ENCODE measurements at regions not wholly inside any gene's neighbourhood (a gene's known extent, or its start where the extent isn't known, plus 50 kb on each side); places are given as distances from the start of the nearest gene placed in this dataset.
"Not testable (repeated sequence)": the region's sequence is repeated elsewhere in the genome, so short reads cannot be mapped to it uniquely, and the experiment has no call there.

DNA sequence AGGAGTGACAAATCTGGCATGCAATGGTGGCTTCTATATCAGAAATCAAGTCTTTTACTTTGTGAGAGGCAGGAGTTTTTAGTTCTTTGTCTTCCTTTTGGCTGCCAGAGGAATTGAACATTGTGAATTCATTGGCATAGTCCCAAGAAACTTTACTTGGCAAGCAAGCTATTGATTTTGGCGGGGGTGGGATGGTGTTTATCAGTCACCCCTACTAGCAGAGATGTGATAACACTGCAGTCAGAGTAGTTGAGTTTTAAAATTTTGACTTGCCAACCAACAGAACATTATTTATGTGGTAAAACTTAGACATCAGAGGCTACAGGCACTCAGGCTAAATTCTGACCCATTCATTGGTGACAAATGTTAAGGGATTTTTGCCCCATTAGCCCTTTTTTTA lies 129.2 kb downstream of the FAM72B start:
- not testable (repeated sequence) for DNase-seq

DNA sequence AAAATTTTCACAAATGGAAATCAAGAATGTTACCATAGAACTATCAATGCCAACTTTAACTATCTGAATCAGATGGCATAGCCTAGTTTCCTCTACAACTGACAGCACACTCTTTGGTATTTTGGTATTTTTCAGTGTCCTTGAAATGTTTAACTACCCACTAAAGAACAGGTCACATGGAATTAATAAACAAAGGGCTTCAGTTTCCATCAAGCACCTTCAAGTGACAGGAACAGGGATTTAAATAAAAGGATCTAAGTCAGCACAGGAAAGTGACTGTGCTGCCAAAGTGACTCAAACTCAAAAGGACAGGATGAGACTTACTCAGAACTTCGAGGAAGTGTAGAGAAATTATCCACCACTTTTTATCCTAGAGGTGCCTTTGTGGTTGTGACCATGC lies 117.2 kb downstream of the FAM72B start:
- not testable (repeated sequence) for DNase-seq

DNA sequence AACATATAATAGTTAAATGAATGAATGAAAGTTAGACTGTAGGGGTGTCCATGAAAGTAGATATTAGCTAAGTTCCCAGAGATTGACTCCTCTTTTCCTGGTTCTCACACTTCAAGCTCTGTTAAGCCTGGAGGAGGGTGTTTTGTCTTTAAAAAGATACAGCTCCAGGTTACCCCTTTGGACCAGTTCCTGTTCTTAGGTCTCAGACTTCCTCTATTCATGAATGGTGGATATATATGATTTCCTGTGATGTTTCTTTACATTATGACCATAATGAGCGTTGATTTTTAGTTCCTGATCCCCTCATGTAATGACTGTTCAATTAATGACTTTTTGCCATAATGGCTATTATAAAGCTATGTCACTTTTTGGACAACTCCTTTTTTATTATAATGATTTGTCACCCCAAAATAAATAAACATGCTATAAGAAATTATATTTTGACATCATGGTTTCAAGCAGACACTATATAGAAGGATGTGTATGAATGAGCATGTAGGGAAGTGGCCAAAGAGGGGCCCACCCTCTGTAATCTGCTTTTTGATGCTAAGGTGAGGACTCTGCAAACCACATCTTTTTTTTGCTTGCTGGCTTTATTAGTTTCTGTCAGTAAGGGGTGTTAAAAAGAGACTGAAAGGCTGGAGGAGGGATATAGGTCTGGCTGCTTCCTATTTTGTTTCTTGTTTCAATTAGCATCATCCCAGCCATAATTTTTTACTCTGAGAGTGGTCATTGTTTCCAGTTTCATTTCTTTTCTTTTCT lies 115.2 kb downstream of the FAM72B start:
- DNase-seq, result not testable (repeated sequence)

DNA sequence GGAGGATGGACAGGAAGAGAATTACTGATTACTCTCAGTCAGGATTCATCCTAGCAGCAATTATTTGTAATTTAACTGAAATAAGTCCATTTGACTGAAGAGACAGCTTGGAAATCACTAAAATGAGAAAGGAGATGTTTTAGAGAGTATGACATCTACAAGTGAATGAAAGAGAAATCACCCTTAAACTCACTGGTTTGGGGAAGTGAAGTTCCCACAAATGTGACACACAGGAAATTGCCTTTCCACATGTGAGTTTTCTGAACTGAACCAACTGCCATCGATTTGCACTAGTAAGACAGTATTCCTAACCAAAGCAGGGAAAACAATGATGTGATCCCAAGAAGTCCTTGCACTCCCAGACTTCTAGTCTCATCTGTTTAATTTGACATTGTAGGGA lies 110.3 kb downstream of the FAM72B start:
- not testable (repeated sequence) for DNase-seq

- not testable (repeated sequence) for DNase-seq
Measured at GRCh38 chr1:121075254-121075805, 108.8 kb downstream of the FAM72B start.

DNA sequence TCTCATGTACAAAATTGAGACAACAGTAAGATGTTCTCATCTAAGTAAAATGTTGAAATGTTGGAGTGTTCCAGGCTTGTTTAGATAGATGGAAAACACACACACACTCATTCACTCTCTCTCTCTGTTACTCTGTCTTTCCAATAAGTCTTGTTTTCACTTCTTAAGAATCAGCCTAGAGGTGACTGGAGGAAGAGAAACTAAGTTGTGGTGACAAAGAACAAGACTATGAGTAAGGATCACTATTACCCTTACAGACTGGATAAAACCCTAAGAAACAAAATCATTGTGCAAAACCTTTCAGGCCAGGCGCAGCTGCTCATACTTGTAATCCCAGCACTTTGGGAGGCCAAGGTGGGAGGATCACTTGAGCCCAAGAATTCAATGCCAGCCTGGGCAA lies 107.5 kb downstream of the FAM72B start:
- not testable (repeated sequence) for DNase-seq

DNA sequence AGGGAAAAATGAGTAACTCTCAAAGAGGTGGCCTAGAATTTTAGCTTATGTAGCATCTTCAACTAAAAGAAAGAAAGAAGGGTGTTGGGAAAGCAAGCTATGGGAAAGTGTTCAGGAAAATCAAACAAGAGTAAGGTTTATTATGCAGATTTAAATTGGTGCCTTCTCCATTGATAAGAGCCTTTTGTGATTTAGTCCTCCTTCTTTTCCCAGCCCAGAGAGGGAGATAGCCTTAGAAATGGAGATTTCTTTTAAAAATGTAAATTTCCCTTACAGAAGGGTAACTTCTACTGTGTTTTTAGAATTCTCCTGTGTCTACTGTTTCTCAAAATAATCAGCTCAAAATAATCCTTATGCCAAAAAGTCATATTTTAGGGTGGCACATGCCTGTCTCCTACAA lies 104.5 kb downstream of the FAM72B start:
- not testable (repeated sequence) for DNase-seq

GRCh38 chr1:121080197-121080903 lies 103.8 kb downstream of the FAM72B start:
- not testable (repeated sequence) for DNase-seq

DNA sequence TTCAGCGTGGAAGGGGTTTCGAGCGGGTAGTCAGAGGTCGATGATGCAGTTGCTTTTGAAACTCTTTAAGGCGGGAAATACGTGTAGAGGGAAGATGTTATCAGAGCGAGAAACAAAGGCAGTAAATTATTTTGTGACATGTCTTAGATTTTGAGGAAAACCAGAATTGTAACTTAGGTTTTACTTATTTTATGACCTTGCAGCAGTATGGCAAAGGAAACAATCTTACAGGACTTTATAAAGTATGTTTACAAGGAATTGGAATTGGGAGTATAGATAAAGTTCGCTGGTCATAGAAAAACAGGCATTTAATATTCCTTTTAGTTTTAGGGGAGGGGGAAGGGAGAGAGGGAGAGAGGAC lies 103.3 kb downstream of the FAM72B start:
- DNase-seq, result not testable (repeated sequence)

DNA sequence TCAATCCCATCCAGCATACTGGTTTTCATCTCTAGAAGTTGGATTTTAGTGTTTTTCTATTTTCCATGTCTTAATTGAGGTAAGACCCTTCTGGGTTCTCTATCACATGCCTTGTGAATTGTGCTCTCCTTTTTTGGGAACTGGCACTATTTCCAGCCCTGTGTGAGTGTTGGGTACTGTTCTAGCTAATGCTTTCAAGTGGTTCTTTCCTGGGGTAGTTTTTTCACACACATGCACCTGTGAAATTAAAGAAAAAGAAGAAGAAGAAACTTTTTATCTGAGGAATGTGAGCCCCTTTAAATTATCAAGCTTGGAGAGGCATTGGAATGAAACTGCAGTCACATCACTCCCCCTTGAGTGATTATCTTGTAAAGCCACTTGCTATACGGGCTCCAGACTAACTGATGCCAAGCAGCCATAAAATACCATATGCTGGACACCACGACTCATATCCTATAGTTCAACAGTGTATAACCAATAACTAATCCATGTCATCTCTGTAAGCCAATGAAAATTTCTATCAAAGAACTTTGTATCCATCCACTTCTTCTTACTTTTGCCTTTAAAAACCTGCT lies 102.4 kb downstream of the FAM72B start:
- DNase-seq, result not testable (repeated sequence)

- DNase-seq, result not testable (repeated sequence)
Measured at GRCh38 chr1:121082995-121083394, 101.1 kb downstream of the FAM72B start.

- not testable (repeated sequence) for DNase-seq
Measured at GRCh38 chr1:121086249-121086648, 97.9 kb downstream of the FAM72B start.

DNA sequence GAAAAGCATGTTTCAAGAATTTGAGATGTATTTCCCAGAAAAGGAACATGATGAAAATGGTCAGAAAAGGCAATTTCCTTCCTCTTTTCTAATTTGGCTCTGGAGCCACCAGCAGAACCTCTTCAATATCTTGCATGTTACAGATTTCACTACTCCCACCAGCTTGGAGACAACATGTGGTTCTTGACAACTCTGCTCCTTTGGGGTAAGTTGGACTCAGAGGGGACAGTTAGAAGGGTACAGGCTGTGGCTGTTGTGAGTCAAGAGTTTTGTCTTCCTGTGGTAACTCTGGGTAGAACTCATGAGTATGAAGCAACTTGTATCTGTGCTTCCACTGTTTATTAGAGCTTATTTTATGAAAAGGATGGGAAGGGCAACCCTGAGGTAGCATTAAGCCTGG lies 96.9 kb downstream of the FAM72B start:
- not testable (repeated sequence) for DNase-seq

DNA sequence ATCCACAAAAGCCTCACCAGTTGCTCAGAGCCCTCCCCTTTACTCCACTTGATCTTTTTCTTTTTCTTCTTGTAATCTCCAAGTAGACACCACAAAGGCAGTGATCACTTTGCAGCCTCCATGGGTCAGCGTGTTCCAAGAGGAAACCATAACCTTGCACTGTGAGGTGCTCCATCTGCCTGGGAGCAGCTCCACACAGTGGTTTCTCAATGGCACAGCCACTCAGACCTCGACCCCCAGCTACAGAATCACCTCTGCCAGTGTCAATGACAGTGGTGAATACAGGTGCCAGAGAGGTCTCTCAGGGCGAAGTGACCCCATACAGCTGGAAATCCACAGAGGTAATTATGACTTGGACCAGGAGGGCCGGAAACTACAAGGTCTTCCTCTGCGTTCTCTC lies 95.6 kb downstream of the FAM72B start:
- not testable (repeated sequence) for DNase-seq

DNA sequence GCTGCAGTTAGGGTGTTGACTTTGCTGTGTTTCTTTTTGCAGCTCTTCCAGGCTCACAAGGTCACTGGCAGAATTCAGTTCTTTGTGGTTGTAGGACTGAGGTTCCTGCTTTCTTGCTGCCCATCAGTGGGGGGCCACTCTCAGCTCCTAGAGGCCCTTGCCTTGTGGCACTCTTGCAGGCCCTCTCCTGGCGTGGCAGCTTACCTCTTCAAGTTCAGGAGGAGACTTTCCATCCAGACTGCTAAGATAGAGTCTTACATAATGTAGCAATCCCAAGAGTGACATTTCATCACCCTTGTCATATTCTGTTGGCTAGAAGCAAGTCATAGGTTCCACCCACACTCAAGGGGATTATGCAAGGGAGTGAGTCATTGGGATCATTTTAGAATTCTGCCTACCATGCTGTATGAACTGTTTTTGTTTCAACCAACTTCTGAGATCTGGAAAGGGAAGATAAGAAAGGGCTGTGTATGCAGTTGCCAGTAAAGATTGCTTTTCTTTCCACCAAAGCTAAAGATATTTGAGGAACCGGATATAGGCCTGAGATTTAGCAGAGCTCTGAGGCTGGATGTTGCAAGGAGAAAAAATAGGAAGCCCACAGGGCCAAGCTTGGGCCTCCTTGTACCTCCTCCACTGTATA lies 91.7 kb downstream of the FAM72B start:
- DNase-seq, result not testable (repeated sequence)

- not testable (repeated sequence) for DNase-seq
Measured at GRCh38 chr1:121095014-121095413, 89.1 kb downstream of the FAM72B start.

- DNase-seq, result peak in 1 of 2 experiments; percentile 71
Measured at GRCh38 chr1:121097127-121097866, 86.8 kb downstream of the FAM72B start.

- DNase-seq, result not testable (repeated sequence)
Measured at GRCh38 chr1:121097867-121098215, 86.3 kb downstream of the FAM72B start.

DNA sequence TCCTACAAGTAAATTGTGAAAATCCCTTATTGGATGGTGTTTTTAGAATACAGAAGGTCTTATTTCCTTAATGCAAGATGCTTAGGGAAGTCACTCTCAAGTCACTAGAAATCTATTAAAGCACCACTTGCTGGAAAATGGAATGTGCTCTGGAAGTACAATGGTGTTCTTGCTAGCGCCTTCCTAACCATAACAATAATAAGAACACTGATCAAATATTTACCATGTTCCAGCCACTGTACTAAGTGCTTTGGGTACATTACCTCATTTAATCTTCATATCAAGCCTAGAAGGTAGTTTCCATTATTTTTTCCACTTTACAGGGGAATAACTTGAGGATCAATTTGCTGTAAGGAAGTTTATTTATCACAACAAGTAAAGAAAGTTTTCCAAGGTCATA lies 75.1 kb downstream of the FAM72B start:
- not testable (repeated sequence) for DNase-seq

DNA sequence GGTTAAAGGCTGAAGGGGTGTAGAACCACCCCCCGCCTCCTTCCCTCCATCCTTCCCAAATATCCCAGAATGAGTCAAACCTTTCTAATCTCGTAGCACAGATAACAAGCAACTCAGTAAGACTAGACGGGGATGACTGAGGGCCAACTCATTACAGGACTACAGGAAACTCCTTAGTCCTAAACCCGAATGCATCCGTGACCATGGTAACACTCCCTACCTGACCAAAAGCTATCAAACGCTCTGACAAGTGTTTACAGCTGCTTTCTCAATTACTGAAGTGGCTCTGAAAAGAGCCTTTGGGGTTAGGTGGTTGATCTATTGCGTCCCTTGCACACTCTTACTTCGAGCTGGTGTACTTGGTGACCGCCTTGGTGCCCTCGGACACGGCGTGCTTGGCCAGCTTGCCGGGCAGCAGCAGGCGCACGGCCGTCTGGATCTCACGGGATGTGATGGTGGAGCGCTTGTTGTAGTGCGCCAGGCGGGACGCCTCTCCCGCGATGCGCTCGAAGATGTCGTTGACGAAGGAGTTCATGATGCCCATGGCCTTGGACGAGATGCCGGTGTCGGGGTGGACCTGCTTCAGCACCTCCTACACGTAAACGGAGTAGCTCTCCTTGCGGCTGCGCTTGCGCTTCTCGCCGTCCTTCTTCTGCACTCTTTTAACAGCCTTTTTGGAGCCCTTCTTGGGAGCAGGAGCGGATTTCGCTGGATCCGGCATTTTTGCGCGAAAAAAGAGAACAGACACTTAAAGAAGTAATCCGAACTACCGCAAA lies 67.4 kb downstream of the FAM72B start:
- not testable (repeated sequence) for DNase-seq

GRCh38 chr1:121117298-121117611 lies 66.9 kb downstream of the FAM72B start:
- DNase-seq, result not testable (repeated sequence)
